ENCODE measurements at regions not wholly inside any gene's neighbourhood (a gene's known extent, or its start where the extent isn't known, plus 50 kb on each side); places are given as distances from the start of the nearest gene placed in this dataset.

- Histone ChIP-seq H3K23ac (ENCODE audit: low read depth, low read length) (no peak overlapping the region), H3K9ac (ENCODE audit: low read depth, low read length) (no peak overlapping the region), H3K4me3 (ENCODE audit: insufficient read depth, low read depth, low read length) (no peak overlapping the region), H3K18ac (ENCODE audit: low read depth, low read length) (no peak overlapping the region), H2BK15ac (ENCODE audit: low read depth, low read length) (no peak overlapping the region), H3K4me2 (ENCODE audit: low read depth, low read length) (no peak overlapping the region), H3K56ac (ENCODE audit: extremely low read depth, insufficient read depth, low read length) (no peak overlapping the region), H2AK9ac (replicated peaks; ENCODE audit: low read depth, low read length, poor library complexity) (no peak overlapping the region), H2BK120ac (ENCODE audit: low read depth, low read length) (no peak overlapping the region), H3K4me1 (ENCODE audit: control insufficient read depth, insufficient read depth, low read length) (no peaks in the 10 kb centered on the region), H2BK5ac (ENCODE audit: low read depth, low read length, poor library complexity, severe bottlenecking) (no peak overlapping the region), H4K91ac (ENCODE audit: insufficient read depth, low read depth, low read length) (no peak overlapping the region), H4K5ac (ENCODE audit: low read depth, low read length) (no peak overlapping the region), H4K8ac (ENCODE audit: low read depth in 2 of 2, low read length in 2 of 2) (no peak overlapping the region), H3K14ac (replicated peaks; ENCODE audit: low read depth, low read length) (no peak overlapping the region), H3K9me1 (ENCODE audit: insufficient read depth, low read length) (no peaks in the 10 kb centered on the region), H2AFZ (replicated peaks; ENCODE audit: low read length, poor library complexity) (no peak overlapping the region), H3K79me1 (ENCODE audit: low read depth in 1 of 2, low read length in 2 of 2) (no peaks in the 10 kb centered on the region), H2BK20ac (ENCODE audit: low read depth, low read length) (no peak overlapping the region), H3K27me3 (ENCODE audit: control insufficient read depth, insufficient read depth, low read length) (no peaks in the 10 kb centered on the region), H2AK5ac (ENCODE audit: low read depth, low read length) (no peak overlapping the region), H3K36me3 (ENCODE audit: control insufficient read depth, insufficient read depth, low read length) (no peaks in the 10 kb centered on the region), H3K27ac (ENCODE audit: insufficient read depth, low read length) (no peak overlapping the region), H3K4ac (ENCODE audit: low read depth, low read length) (no peak overlapping the region), H3K9me3 (ENCODE audit: control insufficient read depth, insufficient read depth, low read length) (peaks cover 19% of the 10 kb centered on the region), H4K20me1 (ENCODE audit: insufficient read depth, low read length) (no peaks in the 10 kb centered on the region)
- intact Hi-C loops (cut with micrococcal nuclease) (no loop called here), dilution Hi-C loops (cut with HindIII; ENCODE audit: low sequenced_read_pairs, unreplicated experiment) (no loop called here), in situ Hi-C loops (cut with MboI; ENCODE audit: low sequenced_read_pairs) (no loop called here)
- ChIA-PET POLR2A (ENCODE audit: unreplicated experiment) (no interaction called here), CTCF (no interaction called here)
- ATAC-seq (ENCODE audit: low read depth) (no peak), DNase-seq (no peak)
- BruUV-seq (replicated peaks) = no TSS peak
- TF ChIP-seq MXI1 (IDR thresholded peaks at IDR 0.05; ENCODE audit: borderline replicate concordance, low read depth, low read length) (no peak), RAD21 (IDR thresholded peaks at IDR 0.05; ENCODE audit: low read length) (no peak)
- WGBS, 2 experiments (ENCODE audit: extremely low coverage in 2 of 2, insufficient read length in 1 of 2) = no CpG with 5 or more reads among the region's 1 CpG
Measured at GRCh38 chr5:110225949-110226348, 500.5 kb downstream of the TMEM232 start.

All from IMR-90 (cell line).